Bronchial epithelial cell (primary cell): ENCODE measurements at regions not wholly inside any gene's neighbourhood (a gene's known extent, or its start where the extent isn't known, plus 50 kb on each side); places are given as distances from the start of the nearest gene placed in this dataset.

ENCODE experiments used
- DNase-seq: peaks from one replicate; pipeline ENCODE4 v3.0.0-alpha.2; 2010; ENCODE audit warnings: low read depth
- FAIRE-seq: peaks from 2 replicates; lab custom pipeline; 2011; peaks lifted over from hg19 to GRCh38; lab: Jason Lieb, UNC
- H3K27me3 ChIP-seq: 2 replicates; pipeline ENCODE4 v1.5.1; 2011; ENCODE audit warnings: low read length; ENCODE audit not compliant: control insufficient read depth, insufficient read depth
- H3K36me3 ChIP-seq: 2 replicates; pipeline ENCODE4 v1.5.1; 2011; ENCODE audit warnings: low read length; ENCODE audit not compliant: control insufficient read depth, insufficient read depth
- H3K4me3 ChIP-seq: 2 replicates; pipeline ENCODE4 v1.5.1; 2011; ENCODE audit warnings: mild to moderate bottlenecking, low read depth, low read length, control low read depth
- CTCF ChIP-seq: IDR thresholded peaks from 2 replicates; pipeline ENCODE4 v1.5.1; 2011; ENCODE audit warnings: mild to moderate bottlenecking, moderate library complexity, low read length, control low read depth, inconsistent platforms; ENCODE audit not compliant: insufficient read depth, severe bottlenecking

DNA sequence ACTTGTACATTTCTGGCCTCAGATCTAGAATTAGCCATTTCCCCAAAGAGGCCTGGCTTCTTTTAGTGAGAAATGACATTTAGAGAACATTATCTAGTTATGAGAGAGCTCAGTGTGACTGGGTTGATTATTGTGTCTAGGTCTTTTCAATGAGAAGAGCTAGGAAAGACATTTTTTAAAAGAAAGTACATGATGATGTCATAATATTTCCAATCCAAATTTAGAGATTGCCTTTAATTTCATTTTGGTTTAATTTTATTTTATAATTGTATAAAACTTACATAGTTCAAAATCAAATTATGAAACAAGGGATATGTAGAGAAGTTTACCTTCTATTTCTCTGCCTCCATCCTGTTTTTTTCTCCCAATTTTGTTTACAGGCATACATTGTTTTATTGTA is 354.9 kb downstream of the TMEM135 start:
- H3K27me3 ChIP-seq: no peaks in the 10 kb centered on the region
- DNase-seq (no peak), FAIRE-seq (no peak)
- H3K36me3 ChIP-seq: no peaks in the 10 kb centered on the region
- TF ChIP-seq CTCF: no peak
- no peak overlapping the region for H3K4me3 ChIP-seq

DNA sequence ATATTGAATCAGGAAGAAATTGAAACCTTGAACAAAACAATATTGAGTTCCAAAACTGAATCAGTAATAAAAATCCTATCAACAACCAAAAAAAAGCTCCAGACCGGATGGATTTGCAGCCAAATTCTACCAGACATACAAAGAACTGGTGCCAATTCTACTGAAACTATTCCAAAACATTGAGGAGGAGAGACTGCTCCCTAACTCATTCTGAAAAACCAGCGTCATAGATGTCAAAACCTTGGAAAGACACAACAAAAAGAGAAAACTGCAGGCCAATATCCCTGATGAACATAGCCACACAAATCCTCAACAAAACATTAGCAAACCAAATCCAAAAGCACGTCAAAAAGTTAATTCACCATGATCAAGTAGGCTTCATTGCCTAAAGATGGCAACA is 353.8 kb downstream of the TMEM135 start:
- no peak overlapping the region for H3K4me3 ChIP-seq
- no peaks in the 10 kb centered on the region for H3K27me3 ChIP-seq
- TF ChIP-seq CTCF: no peak
- DNase-seq (no peak), FAIRE-seq (no peak)
- no peaks in the 10 kb centered on the region for H3K36me3 ChIP-seq

DNA sequence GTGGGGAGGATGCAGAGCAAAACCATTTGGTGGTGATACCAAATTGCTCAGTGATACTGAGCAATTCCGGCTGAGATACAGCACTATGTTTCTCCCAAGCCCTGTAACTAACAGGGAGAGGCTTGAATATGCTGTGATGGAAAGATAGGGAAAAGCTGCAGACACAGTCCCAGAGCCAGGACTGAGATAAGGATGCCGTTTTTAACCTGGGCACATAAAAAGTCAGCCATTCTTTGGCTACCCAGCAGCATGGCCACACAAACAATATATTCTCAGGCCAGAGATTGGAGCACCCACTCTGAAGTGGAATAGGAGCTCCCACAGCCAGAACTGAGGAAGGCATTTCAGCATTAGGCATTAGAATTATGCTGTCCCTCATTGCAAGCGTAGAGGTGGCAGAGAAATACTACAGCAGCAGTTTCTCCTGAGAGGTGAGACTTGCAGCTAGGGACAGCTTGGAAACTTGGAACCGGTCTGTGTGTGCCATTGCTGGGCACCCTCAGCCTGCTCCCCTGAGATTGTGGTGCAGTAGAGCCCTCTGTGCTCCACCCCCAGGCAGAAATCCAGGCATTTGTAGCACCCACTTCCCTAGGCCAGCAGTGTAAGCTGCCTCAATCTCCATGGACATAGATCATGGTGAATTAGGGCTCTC is 346.5 kb downstream of the TMEM135 start:
- Histone ChIP-seq H3K27me3 (no peaks in the 10 kb centered on the region), H3K4me3 (no peak overlapping the region), H3K36me3 (no peaks in the 10 kb centered on the region)
- FAIRE-seq: no peak
- DNase-seq: no peak
- no peak for TF ChIP-seq CTCF

DNA sequence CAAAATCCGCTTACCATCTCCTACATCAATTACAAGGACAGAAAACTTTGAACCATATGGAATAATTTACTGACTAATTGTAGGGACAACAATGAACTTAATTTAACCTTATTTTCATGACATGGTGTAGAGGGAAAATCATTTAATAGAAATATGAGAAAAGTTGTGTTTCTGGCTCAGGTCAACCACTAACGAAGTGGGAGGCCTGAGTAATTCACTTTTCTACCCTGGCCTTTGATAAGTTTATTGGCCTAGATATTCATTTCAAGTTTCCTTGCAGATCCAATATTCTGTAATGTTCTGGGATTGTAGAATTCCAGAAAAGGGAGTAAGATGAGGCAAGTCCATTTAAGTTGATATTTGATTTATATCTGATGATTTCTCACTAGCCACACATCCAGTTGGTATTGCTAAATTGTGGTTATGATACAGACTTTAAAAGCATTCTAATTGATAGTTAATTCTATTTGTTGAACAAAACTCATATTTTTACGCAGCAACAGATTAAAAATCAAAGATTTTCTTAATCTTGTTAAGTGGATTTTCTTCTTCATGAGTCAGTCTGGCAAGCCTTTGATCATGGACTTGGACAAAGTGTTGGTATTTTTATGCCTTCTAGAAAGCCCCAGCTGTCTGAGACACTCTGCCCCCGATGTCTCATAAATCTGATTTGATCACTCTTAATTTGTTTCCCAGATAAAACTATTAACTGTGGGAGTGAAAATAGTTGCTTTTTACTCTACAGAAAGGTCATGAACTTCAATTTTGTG is 336.5 kb downstream of the TMEM135 start:
- H3K36me3 ChIP-seq: no peaks in the 10 kb centered on the region
- DNase-seq: no peak
- no peak for TF ChIP-seq CTCF
- no peaks in the 10 kb centered on the region for H3K27me3 ChIP-seq
- no peak for FAIRE-seq
- H3K4me3 ChIP-seq: no peak overlapping the region
